K562 (cell line): ENCODE measurements at regions not wholly inside any gene's neighbourhood (a gene's known extent, or its start where the extent isn't known, plus 50 kb on each side); places are given as distances from the start of the nearest gene placed in this dataset.

Source experiments
- ATAC-seq: fragments of 200-7000 bp; cut with Tn5 transposase; 3 replicates; pipeline ENCODE4 v1.9.1; 2020; ENCODE audit warnings: moderate library complexity
- BruUV-seq: library from RNA; stranded (reverse); fragments of 400-500 nt; replicated peaks from 2 replicates; lab custom pipeline; 2021; lab: Mats Ljungman, UMichigan
- CTCF ChIA-PET: fragments of 300-600 bp; formaldehyde crosslinking; extraction: SDS; loops from one replicate; lab custom pipeline; 2021; ENCODE audit warnings: low intra/inter-chr PET ratio; lab: Yijun Ruan, JAX
- POLR2A ChIA-PET: fragments of 300-600, 350-650 bp; sonication (Branson Sonifier 250); formaldehyde crosslinking; extraction: SDS; loops from one replicate; lab custom pipeline; 2021; ENCODE audit warnings: antibody characterized with exemption, inconsistent platforms; lab: Yijun Ruan, JAX
- DNase-seq, 4 experiments: peaks; one replicate each; pipeline versions ENCODE4 v3.0.0 to v3.0.0-alpha.2; 2011 to 2018; ENCODE audit warnings: low spot score in 3 of 4, mixed read lengths in 3 of 4; ENCODE audit errors: extremely low read depth in 1 of 4
- FAIRE-seq: peaks from 2 replicates; lab custom pipeline; 2011; peaks lifted over from hg19 to GRCh38; lab: Jason Lieb, UNC
- H2AFZ ChIP-seq: 2 replicates; pipeline ENCODE4 v1.6.0; 2011; ENCODE audit warnings: low read depth, low read length, control low read depth, inconsistent platforms
- H3K27ac ChIP-seq: fragments of 200-600 bp; 3 replicates; pipeline ENCODE4 v1.8.0; 2011; ENCODE audit warnings: low read depth, mild to moderate bottlenecking, control low read depth, inconsistent platforms, low read length, moderate library complexity, mixed read lengths; ENCODE audit errors: extremely low read depth
- H3K27me3 ChIP-seq, 2 experiments: fragments of 300-600 bp in 1 of 2; 2 replicates in 1 of 2; 3 replicates in 1 of 2; pipeline versions ENCODE4 v1.6.0 to v1.8.0; 2011; ENCODE audit warnings: inconsistent platforms in 2 of 2, low read length in 2 of 2, mild to moderate bottlenecking in 1 of 2, mixed read lengths in 1 of 2, moderate library complexity in 1 of 2; ENCODE audit not compliant: control insufficient read depth in 2 of 2, insufficient read depth in 2 of 2
- H3K36me3 ChIP-seq: fragments of 300-600 bp; 3 replicates; pipeline ENCODE4 v1.8.0; 2011; ENCODE audit warnings: mild to moderate bottlenecking, low read length, inconsistent platforms; ENCODE audit not compliant: control insufficient read depth, insufficient read depth
- H3K4me1 ChIP-seq, 2 experiments: fragments of 200-600 bp in 1 of 2; replicated peaks in 1 of 2; 2 replicates in 1 of 2; 3 replicates in 1 of 2; pipeline versions ENCODE4 v1.5.1 to v1.8.0; 2011; ENCODE audit warnings: inconsistent platforms in 2 of 2, low read length in 2 of 2, mild to moderate bottlenecking in 1 of 2, mixed read lengths in 1 of 2, moderate library complexity in 1 of 2; ENCODE audit not compliant: control insufficient read depth in 2 of 2, insufficient read depth in 2 of 2
- H3K4me2 ChIP-seq: 2 replicates; pipeline ENCODE4 v1.6.1; 2011; ENCODE audit warnings: low read length, control low read depth, inconsistent platforms, mixed read lengths; ENCODE audit not compliant: insufficient read depth
- H3K4me3 ChIP-seq: fragments of 200-600 bp; sonication (generic), shearing (Covaris generic); 2 replicates; pipeline ENCODE4 v1.5.1; 2016; ENCODE audit warnings: control low read depth, inconsistent platforms
- H3K79me2 ChIP-seq: fragments of 200-600 bp; 3 replicates; pipeline ENCODE4 v1.8.0; 2011; ENCODE audit warnings: low read length, inconsistent platforms; ENCODE audit not compliant: control insufficient read depth, insufficient read depth
- H3K9ac ChIP-seq, 2 experiments: 2 replicates each; pipeline versions ENCODE4 v1.6.0 to v1.6.1; 2011; ENCODE audit warnings: low read depth in 2 of 2, low read length in 2 of 2, control low read depth in 1 of 2, inconsistent platforms in 1 of 2, mild to moderate bottlenecking in 1 of 2, mixed read lengths in 1 of 2; ENCODE audit not compliant: insufficient read depth in 1 of 2
- H3K9me1 ChIP-seq: one replicate; pipeline ENCODE4 v1.6.0; 2011; ENCODE audit warnings: inconsistent platforms, mild to moderate bottlenecking, low read length, moderate library complexity; ENCODE audit not compliant: control insufficient read depth, insufficient read depth
- H3K9me3 ChIP-seq: replicated peaks from 2 replicates; pipeline ENCODE4 v1.5.1; 2011; ENCODE audit warnings: low read depth, low read length, inconsistent platforms; ENCODE audit not compliant: control insufficient read depth, insufficient read depth
- H4K20me1 ChIP-seq: replicated peaks from 2 replicates; pipeline ENCODE4 v1.6.1; 2011; ENCODE audit warnings: low read length, inconsistent platforms, mixed read lengths; ENCODE audit not compliant: control insufficient read depth, insufficient read depth
- TCF7 ChIP-seq: sonication (generic); IDR thresholded peaks from 2 replicates; pipeline ENCODE4 v1.6.1; 2016; ENCODE audit warnings: antibody characterized with exemption, borderline replicate concordance
- WGBS: fragments of 100-300 bp; shearing (Covaris generic); methylation state at CpG from one replicate; pipeline ENCODE4 v1.1.6; 2016; ENCODE audit warnings: low coverage, mixed read lengths; ENCODE audit not compliant: insufficient coverage; ENCODE audit errors: missing lambda C conversion rate; 5-methylcytosine and 5-hydroxymethylcytosine counted together
- in situ Hi-C: fragments of 300-500 bp; cut with MboI; formaldehyde crosslinking; loops from 4 replicates; pipeline ENCODE4 v1.15.0; 2018; ENCODE audit warnings: inconsistent platforms, mixed read lengths
- intact Hi-C: fragments of 100-400 bp; cut with micrococcal nuclease; formaldehyde crosslinking; loops from 2 replicates; pipeline ENCODE4 v1.14.2; 2022
- TF ChIP-seq, protein P1 (sequence below): sonication (generic); formaldehyde crosslinking; IDR thresholded peaks from 2 replicates; pipeline ENCODE4 v1.8.0; 2022; ENCODE audit warnings: mild to moderate bottlenecking, missing genetic modification reagents
- TF ChIP-seq, protein P2 (sequence below): sonication (generic); formaldehyde crosslinking; IDR thresholded peaks from 2 replicates; pipeline ENCODE4 v1.8.1; 2023; ENCODE audit warnings: missing genetic modification reagents, mild to moderate bottlenecking, borderline replicate concordance
- TF ChIP-seq, protein P3 (sequence below): fragments of 450-650 bp; formaldehyde crosslinking; IDR thresholded peaks from 2 replicates; pipeline ENCODE4 v1.4.0; 2020; ENCODE audit warnings: mild to moderate bottlenecking, moderate library complexity

DNA sequence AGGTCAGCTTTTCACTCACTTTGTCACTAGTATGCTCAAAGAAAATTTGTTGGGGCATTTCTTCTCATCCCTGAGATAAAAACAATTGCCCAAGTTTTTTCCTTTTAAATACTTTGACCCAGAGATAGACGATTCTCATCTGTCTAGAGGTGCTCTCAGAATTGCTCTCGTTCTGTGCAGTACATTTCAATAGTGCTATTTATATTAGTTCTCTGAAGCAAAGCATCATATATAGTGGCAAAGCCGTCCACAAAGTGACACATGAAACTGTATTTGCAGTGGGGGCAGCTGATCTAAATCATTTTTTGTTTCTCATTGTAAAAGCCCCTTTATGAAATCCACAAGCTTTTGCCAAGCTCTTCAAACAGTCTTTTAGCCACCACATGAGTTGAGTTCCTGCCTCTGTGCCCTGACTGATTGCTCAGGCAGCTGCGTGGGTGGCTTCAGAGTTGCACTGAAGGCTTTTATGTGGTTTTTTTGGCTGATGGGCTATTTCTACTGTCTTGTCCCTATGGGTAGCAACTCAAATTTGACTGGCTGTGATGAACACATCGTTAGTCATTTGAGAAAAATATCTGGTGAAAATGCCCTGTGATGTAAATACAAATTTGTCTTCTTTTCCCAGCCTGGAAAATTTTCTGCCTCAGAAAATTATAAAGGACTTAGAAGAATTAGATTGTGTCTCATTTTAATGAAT, 119.1 kb upstream of the OTUD4 start (continued):
- TF ChIP-seq TCF7 = peak; percentile 60; the same call in 1 of the 2 replicates

DNA sequence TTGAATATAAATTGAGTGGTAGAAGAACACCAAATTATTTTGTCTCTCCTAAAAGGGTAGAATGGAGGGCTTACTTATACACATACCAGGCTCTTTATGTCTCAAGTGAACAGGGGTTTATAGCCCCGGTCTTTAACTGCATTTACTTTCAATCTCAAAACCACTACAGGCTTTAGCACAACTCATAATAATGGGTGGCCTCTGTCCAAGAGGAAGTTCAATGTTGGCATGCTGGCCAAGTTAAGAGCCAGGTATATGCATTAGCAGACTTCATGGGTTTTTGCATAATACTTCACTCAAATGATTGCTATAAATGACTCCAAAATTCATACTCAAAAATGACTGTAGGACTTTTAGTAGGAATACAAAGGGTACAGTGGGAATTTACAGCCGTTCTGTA, 118.5 kb upstream of the OTUD4 start:
- Histone ChIP-seq H2AFZ (no peak overlapping the region), H3K9me1 (no peaks in the 10 kb centered on the region), H3K4me2 (no peak overlapping the region), H3K4me1 (no peaks in the 10 kb centered on the region), H3K9me3 (no peaks in the 10 kb centered on the region), H3K36me3 (no peaks in the 10 kb centered on the region), H3K79me2 (no peaks in the 10 kb centered on the region), H3K27me3 (no peaks in the 10 kb centered on the region; a peak in 1 of 5 replicates), H4K20me1 (no peaks in the 10 kb centered on the region), H3K4me3 (no peak overlapping the region), H3K9ac (no peak overlapping the region), H3K27ac (no peak overlapping the region)
- DNase-seq (no peak), ATAC-seq (no peak), FAIRE-seq (no peak)
- WGBS = 0% methylated on average over 2 of the region's 2 CpGs
- BruUV-seq = no TSS peak
- CTCF ChIA-PET = no interaction called here
- in situ Hi-C loops (no loop called here), intact Hi-C loops (no loop called here)
- POLR2A ChIA-PET = no interaction called here
- TF ChIP-seq, protein P1, sequence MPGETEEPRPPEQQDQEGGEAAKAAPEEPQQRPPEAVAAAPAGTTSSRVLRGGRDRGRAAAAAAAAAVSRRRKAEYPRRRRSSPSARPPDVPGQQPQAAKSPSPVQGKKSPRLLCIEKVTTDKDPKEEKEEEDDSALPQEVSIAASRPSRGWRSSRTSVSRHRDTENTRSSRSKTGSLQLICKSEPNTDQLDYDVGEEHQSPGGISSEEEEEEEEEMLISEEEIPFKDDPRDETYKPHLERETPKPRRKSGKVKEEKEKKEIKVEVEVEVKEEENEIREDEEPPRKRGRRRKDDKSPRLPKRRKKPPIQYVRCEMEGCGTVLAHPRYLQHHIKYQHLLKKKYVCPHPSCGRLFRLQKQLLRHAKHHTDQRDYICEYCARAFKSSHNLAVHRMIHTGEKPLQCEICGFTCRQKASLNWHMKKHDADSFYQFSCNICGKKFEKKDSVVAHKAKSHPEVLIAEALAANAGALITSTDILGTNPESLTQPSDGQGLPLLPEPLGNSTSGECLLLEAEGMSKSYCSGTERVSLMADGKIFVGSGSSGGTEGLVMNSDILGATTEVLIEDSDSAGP (CRISPR knock-in tag) = no peak
- TF ChIP-seq, protein P2, sequence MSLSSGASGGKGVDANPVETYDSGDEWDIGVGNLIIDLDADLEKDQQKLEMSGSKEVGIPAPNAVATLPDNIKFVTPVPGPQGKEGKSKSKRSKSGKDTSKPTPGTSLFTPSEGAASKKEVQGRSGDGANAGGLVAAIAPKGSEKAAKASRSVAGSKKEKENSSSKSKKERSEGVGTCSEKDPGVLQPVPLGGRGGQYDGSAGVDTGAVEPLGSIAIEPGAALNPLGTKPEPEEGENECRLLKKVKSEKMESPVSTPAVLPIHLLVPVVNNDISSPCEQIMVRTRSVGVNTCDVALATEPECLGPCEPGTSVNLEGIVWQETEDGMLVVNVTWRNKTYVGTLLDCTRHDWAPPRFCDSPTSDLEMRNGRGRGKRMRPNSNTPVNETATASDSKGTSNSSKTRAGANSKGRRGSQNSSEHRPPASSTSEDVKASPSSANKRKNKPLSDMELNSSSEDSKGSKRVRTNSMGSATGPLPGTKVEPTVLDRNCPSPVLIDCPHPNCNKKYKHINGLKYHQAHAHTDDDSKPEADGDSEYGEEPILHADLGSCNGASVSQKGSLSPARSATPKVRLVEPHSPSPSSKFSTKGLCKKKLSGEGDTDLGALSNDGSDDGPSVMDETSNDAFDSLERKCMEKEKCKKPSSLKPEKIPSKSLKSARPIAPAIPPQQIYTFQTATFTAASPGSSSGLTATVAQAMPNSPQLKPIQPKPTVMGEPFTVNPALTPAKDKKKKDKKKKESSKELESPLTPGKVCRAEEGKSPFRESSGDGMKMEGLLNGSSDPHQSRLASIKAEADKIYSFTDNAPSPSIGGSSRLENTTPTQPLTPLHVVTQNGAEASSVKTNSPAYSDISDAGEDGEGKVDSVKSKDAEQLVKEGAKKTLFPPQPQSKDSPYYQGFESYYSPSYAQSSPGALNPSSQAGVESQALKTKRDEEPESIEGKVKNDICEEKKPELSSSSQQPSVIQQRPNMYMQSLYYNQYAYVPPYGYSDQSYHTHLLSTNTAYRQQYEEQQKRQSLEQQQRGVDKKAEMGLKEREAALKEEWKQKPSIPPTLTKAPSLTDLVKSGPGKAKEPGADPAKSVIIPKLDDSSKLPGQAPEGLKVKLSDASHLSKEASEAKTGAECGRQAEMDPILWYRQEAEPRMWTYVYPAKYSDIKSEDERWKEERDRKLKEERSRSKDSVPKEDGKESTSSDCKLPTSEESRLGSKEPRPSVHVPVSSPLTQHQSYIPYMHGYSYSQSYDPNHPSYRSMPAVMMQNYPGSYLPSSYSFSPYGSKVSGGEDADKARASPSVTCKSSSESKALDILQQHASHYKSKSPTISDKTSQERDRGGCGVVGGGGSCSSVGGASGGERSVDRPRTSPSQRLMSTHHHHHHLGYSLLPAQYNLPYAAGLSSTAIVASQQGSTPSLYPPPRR (CRISPR knock-in tag) = no peak
- TF ChIP-seq, protein P3, sequence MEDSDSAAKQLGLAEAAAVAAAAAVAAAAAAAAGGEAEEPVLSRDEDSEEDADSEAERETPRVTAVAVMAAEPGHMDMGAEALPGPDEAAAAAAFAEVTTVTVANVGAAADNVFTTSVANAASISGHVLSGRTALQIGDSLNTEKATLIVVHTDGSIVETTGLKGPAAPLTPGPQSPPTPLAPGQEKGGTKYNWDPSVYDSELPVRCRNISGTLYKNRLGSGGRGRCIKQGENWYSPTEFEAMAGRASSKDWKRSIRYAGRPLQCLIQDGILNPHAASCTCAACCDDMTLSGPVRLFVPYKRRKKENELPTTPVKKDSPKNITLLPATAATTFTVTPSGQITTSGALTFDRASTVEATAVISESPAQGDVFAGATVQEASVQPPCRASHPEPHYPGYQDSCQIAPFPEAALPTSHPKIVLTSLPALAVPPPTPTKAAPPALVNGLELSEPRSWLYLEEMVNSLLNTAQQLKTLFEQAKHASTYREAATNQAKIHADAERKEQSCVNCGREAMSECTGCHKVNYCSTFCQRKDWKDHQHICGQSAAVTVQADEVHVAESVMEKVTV (CRISPR knock-in tag) = no peak
